OCI-M2 (cell line): ENCODE measurements at regions not wholly inside any gene's neighbourhood (a gene's known extent, or its start where the extent isn't known, plus 50 kb on each side); places are given as distances from the start of the nearest gene placed in this dataset.
"Not testable (repeated sequence)": the region's sequence is repeated elsewhere in the genome, so short reads cannot be mapped to it uniquely, and the experiment has no call there.

Source experiments
- DNase-seq: peaks from one replicate; lab custom pipeline; 2025; ENCODE audit not compliant: unreplicated experiment; lab: John Stamatoyannopoulos, UW

DNA sequence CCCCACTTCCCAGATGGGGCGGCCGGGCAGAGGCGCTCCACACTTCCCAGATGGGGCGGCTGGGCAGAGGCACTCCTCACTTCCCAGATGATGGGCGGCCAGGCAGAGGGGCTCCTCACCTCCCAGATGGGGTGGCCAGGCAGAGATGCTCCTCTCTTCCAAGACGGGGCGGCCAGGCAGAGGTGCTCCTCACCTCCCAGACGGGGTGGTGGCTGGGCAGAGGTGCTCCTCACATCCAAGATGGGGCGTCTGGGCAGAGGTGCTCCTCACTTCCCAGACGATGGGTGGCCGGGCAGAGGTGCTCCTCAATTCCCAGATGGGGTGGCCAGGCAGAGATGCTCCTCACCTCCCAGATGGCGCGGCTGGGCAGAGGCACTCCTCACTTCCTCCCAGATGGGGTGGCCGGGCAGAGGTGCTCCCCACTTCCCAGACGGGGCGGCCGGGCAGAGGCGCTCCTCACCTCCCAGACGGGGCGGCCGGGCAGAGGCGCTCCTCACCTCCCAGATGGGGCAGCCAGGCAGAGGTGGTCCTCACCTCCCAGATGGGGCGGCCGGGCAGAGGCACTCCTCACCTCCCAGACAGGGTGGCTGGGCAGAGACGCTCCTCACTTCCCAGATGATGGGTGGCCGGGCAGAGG is 275.2 kb downstream of the LIPI start:
- not testable (repeated sequence) for DNase-seq

DNA sequence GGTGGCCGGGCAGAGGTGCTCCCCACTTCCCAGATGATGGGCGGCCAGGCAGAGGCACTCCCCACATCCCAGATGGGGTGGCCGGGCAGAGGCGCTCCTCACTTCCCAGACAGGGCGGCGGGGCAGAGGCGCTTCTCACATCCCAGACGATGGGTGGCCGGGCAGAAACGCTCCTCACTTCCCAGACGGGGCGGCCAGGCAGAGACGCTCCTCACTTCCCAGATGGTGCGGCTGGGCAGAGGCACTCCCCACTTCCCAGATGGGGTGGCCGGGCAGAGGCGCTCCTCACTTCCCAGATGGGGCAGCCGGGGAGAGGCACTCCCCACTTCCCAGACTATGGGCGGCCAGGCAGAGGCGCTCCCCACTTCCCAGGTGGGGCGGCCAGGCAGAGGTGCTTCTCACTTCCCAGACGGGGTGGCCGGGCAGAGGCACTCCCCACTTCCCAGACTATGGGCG is 275.8 kb downstream of the LIPI start:
- DNase-seq, result not testable (repeated sequence)

DNA sequence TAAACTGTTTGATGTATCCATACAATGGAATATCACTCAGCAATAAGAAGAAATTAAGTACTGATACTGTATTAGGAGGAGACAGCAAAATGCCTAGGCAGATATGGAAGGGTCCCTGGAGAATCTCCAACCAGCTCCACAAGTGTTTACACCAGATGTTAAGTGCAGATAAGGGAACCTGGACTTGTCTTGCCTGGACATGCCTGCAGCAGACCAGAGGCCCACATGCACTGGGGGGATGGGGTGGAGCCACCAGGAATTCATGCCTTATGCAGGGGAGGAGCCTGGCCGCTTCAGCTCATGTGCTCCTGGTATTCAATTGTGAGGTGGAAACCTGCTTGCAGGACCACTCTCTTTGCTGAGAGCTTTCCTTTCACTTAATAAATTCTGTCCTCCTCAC is 287.6 kb downstream of the LIPI start:
- not testable (repeated sequence) for DNase-seq

DNA sequence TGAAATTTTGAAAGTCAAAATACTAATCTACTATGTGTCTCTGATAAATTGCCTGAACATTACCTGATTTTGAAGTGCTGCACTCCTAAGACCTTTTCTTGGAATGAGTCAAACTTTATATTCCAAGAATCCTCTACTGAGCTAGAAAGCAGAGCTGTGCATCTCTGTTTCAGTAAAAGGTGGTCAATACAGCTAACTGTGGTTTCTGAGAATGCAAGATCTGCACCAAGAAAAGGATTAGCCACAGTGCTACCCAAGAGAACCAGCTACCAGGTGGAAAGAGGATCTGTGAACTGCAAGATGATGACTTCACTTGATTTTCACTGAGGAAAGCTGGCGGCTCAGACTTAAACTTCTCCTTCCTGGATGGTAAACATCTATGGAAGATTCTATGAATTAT is 289.3 kb downstream of the LIPI start:
- not testable (repeated sequence) for DNase-seq

DNA sequence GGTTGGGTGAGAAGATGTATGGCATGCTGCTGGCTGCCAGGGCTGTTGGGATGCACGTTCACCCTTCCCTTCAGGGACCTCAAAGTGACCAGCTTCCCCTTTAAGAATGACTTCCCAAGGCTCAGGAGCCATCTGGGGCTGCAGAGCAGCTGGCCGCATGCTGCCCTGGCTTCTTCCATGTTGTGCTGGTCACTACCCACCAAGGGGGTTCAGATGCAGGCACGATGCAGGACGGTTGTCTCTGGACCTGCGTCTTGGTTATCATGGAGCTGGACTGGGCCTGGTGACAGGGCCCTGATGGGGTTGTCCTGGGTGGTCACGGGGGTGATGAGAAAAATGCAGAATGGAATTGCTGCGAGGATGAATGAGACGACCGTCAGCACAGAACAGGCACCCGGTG is 297.8 kb downstream of the POTED start:
- DNase-seq, result not testable (repeated sequence)

DNA sequence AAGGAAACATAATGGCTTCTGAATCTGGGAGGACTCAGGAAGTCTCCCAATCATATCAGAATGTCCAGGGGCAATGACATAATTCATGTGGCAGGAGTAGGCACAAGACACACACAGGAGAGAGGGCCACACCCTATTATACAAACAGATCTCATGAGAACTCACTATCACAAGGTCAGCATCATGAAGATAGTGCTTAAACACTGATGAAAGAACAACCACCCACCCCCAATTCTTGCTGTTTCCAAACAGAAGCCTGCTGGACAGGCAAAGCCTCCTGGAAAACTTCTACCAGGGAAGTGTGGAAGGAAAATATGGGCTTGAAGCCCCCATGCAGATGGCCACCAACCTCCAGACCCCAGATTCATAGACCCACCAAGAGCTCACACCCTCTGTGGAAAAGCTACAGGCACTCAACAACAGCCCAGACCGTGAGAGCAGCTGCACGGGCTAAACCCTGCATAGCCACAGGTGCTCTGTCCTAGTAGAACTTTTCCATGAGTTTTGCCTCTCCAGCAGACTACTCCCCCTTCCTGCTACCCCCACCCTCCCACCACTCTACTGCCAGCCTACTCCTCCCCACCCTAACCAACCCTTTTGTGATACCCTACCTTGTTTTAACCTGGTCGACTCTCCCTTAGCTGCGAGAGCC is 287.1 kb downstream of the POTED start:
- not testable (repeated sequence) for DNase-seq

DNA sequence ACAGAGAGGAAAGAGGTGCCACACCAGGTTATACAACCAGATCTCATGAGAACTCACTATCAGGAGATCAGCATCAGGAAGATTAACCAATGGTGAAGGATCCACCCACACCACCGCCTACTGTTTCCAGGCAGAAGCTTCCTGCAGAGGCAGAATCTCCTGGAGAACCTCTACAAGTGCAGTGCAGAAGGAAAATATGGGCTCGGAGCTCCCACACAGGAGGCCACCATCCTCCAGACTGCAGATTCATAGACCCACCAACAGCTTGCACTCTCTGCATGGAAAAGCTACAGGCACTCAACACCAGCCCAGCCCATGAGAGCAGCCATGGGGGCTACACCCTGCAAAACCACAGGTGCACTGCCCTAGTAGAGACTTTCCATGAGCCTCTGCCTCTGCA is 284.0 kb downstream of the POTED start:
- DNase-seq, result not testable (repeated sequence)

DNA sequence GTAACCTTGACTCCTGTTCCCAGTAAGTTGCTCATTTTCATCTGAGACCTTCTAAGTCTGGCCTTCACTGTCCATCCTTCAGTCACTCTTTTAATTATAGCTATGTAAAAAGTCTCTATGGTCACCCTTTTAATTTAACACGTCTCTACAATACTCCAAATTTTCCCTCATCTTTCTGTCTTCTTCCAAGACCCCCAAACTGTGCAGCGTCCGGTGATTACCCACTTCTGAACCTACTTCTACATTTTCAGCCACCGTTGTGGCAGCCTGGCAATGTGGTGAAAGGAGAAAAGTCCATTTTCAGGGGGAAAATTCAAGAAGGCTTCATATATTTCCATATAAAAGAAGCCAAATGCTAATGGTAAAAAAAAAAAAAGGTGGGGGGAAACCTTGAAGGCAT is 283.4 kb downstream of the POTED start:
- DNase-seq, result not testable (repeated sequence)

DNA sequence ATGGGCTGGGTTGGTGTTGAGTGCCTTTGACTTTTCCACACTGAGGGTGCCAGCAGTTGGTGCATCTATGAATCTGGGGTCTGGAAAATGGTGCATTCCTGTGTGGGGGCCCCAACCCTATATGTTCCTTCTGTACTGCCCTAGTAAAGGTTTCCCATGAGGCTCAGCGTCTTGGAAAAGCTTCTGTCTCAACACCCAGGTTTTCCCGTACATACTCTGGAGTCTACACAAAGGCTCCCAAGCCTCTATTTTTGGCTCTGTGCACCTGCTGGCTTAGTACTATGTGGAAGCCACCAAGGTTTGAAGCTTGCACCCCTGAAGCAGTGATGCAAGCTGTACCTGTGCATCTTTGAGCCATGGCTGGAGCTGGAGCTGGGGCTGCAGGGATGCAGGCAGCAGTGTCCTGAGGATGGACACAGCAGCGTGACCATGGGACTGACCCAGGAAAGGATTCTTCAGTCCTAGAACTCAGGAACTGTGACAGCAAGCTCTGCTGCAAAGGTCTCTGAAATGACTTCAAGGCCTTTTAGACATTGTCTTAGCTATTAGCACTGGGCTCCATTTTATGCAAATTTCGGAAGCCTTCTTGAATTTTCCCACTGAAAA is 282.7 kb downstream of the POTED start:
- DNase-seq, result not testable (repeated sequence)

DNA sequence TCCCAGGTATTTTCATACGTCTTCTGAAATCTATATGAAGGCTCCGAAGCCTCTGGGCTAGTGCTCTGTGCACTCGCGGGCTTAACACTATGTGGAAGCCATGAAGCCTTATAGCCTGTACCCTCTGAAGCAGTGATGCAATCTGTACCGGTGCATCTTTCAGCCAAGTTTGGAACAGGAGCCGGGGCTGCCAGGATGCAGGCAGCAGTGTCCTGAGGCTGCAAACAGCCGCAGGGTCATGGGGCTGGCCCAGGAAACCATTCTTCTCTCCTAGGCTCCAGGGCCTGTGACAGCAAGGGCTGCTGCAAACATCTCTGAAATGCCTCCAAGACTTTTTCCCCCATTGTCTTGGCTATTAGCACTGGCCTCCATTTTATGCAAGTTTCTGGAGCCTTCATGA is 279.6 kb downstream of the POTED start:
- not testable (repeated sequence) for DNase-seq

DNA sequence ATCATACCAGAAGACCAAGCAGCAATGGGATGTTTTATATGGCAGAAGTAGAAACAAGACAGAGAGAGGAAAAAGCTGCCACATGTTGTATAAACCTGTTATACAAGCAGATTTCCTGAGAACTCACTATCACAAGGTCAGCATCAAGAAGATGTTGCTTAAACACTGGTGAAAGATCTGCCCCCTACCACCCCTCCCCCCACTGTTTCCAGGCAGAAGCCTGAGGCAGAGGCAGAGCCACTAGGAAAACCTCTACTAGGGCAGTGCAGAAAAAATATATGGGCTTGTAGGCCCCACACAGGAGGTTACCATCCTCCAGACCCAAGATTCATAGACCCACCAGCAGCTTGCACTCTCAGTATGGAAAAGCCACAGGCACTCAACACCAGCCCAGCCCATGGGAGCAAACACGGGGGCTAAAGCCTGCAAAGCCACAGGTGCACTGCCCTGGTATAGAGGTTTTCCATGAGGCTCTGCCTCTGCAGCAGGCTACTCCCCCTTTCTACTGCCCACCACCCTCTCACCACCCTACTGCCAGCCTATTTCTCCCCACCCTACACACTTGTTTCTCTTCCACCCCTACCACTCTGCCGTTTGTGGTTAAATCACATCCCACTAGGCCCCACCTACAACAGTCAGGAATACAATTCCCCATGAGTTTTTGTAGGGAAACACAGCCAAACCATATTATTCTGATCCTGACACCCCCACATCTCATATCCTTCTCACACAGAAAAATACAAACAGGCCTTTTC is 274.2 kb downstream of the POTED start:
- not testable (repeated sequence) for DNase-seq

DNA sequence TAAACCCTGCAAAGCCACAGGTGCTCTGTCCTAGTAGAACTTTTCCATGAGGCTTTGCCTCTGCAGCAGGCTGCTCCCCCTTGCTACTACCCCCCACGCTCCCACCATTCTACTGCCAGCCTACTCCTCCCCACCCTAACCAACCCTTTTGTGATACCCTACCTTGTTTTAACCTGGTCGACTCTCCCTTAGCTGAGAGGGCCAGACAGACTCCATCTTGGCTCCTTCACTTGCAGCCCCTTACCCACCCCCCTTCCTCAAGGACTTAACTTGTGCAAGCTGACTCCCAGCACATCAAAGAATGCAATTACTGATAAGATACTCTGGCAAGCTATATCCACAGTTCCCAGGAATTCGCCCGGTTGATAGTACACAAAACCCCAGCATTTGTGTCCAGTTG is 267.9 kb downstream of the POTED start:
- DNase-seq, result not testable (repeated sequence)

DNA sequence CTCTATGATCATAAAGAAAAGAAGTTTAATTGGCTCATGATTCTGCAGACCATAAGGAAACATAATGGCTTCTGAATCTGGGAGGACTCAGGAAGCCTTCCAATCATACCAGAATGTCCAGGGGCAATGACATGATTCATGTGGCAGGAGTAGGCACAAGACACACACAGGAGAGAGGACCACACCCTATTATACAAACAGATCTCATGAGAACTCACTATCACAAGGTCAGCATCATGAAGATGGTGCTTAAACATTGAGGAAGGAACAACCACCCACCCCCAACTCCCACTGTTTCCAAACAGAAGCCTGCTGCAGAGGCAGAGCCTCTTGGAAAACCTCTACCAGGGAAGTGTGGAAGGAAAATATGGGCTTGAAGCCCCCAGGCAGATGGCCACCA is 267.4 kb downstream of the POTED start:
- DNase-seq, result not testable (repeated sequence)

DNA sequence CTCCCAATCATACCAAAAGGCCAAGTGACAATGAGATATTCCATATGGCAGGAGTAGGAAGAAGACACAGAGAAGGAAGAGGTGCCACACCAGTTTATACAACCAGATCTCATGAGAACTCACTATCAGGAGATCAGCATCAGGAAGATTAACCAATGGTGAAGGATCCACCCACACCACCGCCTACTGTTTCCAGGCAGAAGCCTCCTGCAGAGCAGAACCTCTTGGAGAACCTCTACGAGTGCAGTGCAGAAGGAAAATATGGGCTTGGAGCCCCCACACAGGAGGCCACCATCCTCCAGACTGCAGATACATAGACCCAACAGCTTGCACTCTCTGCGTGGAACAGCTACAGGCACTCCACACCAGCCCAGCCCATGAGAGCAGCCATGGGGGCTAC is 264.4 kb downstream of the POTED start:
- DNase-seq, result not testable (repeated sequence)

DNA sequence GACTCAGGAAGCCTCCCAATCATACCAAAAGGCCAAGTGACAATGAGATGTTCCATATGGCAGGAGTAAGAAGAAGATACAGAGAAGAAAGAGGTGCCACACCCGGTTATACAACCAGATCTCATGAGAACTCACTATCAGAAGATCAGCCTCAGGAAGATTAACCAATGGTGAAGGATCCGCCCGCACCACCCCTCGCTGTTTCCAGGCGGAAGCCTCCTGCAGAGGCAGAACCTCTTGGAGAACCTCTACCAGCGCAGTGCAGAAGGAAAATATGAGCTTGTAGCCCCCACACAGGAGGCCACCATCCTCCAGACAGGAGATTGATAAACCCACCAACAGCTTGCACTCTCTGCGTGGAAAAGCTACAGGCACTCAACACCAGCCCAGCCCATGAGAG is 245.1 kb downstream of the POTED start:
- DNase-seq, result no peak

DNA sequence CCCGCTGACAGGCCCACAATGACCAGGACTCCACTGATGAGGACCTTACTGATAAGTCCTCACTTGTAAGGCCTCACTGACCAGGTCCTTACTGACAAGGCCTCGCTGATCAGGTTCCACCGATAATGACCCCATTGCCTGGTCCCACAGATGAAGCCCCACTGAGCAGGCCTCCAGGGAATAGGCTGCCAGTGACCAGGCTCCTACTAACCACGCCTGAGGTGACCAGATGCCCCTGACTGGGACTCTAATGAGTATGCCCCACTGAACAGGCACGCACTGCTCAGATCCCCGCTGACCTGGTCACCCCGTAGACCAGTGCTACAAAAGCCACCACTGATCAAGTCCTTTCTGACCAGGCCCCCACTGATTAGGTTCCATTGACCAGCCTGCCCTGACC is 241.2 kb downstream of the POTED start:
- DNase-seq, result not testable (repeated sequence)

DNA sequence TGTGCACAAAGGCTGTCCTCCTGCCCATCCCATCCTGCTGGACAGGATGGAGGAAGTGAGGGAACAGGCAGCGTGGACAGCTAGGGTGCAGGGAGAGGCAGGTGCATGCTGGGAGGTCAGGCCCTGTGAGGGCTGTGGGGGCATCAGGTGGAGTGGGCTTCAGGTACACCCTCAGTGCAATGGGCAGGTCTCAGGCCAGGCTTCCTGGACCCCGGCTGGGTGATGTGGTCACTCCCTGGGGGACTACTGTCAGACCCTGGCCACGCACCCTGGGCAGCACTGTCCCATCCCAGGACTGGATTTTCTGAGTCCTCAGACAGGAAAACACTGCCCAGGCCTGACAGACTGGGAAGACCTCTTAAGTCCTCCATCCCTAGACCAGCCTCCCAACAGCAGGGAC is 239.9 kb downstream of the POTED start:
- not testable (repeated sequence) for DNase-seq

DNA sequence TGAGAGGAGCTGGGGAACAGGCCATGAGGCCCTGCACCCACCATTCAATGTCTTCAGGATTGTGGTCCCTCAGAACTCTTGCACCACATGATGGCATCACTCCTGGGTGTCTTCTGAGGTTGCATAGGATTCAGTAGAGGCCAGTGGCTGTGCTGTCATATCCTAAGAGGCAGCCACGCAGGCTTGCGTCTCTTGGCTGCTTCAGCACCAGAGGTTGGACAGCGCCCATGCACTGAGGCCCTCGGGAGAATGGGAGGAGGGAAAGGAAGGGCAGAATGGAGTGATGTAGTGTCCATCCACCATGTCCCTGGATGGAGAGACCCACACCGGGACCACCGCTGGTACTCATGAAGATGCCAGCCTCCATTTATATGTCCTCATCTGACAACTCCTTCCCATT is 237.1 kb downstream of the POTED start:
- DNase-seq, result not testable (repeated sequence)

DNA sequence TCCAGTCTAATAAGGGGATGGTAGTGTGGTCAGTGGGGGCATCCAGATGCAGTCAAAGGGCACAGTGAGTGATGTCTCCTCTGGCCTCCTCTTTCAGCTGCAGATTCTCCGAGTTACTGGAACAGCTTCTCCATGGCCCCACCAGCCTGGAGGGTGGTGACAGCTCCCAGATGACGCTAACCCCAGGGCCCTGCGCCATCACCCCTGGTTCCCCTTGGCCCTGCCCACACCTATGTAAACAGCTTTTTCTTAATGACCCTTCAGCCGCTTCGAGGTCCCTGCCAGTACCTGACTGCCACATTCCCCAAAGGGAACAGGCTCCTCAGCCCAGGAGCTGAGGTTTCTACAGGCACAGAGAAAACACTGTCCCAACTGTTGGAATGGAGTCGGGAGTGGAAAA is 235.0 kb downstream of the POTED start:
- not testable (repeated sequence) for DNase-seq

DNA sequence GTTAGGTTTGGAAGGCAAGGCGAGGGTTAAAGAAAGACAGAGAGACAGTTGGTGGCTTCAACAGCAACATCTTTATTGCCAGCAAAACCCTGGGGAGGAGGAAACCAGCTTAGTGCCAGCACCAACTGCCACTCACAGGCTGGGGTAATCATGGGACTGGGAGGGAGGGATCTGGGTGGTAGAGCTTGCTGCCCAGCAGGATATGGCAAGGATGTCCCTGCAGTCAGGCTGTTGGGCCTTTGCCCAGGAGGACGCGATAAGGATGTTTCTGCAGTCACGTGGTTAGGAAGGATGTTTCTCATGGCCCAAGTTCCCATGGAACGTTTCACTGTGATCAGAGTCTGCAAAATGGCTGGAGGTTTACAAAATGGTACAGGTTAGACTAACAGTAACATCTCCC is 233.5 kb downstream of the POTED start:
- DNase-seq, result not testable (repeated sequence)

DNA sequence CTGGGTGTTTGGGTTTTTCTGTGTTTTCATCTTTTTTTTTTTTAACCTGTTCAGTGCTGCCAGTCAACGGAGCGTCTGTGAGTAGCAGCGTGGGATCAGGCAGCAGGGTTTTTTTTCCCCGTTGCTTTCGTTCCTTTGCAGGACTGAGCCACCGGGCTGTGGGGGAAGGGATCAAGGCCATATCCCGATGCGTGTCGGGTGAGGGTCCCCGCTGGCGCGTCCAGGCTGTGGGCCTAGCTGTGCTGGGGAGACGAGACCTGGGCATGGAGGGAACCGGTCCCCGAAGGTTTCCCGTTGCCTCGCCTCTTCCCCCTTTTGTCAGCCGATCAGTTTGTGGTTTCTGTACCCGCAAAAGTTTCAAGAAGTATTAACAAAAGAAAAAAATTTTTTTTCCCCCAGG is 218.1 kb downstream of the POTED start:
- not testable (repeated sequence) for DNase-seq

DNA sequence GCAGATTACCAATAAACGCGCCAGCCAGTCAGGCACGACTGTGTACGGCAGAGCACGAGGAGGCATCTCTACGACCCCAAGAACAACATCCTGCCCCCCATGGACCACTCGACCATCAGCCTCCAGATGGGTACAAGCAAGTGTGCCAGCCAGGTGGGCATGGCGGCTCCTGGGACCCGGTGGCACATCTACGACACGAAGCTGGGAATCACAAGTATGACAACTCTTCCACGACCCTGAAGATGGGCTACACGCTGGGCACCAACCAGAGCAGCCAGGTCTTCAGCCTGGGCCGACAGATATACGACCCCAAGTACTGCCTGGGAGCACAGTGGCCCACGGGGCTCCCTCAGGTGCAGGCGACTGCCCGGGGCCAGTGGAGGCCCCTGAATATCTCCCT is 217.6 kb downstream of the POTED start:
- DNase-seq, result no peak
